ENCODE measurements at regions not wholly inside any gene's neighbourhood (a gene's known extent, or its start where the extent isn't known, plus 50 kb on each side); places are given as distances from the start of the nearest gene placed in this dataset.

DNA sequence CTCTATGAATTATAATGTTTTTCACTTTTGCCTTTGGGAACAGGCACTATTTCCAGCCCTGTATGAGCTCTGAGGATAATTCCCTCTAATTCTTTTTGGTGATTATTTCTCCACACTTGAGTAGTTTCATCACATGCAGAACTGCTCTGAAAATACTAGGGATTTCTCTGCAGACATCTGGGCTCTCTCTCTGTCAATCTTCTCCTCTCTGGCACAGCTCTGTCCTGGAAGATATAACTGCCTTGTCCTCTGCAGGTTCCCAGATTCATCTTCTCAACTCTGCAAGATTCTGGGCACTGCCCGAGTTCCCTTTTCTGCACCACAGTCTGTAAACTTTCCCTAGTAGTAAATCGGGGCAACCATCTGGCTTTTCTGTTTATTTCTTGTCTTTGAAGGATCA is 131.3 kb upstream of the FMN2 start:
- TF ChIP-seq, protein P1, sequence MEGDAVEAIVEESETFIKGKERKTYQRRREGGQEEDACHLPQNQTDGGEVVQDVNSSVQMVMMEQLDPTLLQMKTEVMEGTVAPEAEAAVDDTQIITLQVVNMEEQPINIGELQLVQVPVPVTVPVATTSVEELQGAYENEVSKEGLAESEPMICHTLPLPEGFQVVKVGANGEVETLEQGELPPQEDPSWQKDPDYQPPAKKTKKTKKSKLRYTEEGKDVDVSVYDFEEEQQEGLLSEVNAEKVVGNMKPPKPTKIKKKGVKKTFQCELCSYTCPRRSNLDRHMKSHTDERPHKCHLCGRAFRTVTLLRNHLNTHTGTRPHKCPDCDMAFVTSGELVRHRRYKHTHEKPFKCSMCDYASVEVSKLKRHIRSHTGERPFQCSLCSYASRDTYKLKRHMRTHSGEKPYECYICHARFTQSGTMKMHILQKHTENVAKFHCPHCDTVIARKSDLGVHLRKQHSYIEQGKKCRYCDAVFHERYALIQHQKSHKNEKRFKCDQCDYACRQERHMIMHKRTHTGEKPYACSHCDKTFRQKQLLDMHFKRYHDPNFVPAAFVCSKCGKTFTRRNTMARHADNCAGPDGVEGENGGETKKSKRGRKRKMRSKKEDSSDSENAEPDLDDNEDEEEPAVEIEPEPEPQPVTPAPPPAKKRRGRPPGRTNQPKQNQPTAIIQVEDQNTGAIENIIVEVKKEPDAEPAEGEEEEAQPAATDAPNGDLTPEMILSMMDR (IDR thresholded peaks at IDR 0.05), result no peak
- TF ChIP-seq EZH2 (IDR thresholded peaks at IDR 0.05) (no peak), EZH2phosphoT487 (IDR thresholded peaks at IDR 0.05) (no peak)
